Bronchial epithelial cell (primary cell): ENCODE measurements at regions not wholly inside any gene's neighbourhood (a gene's known extent, or its start where the extent isn't known, plus 50 kb on each side); places are given as distances from the start of the nearest gene placed in this dataset.

Experiments used
- DNase-seq: peaks from one replicate; pipeline ENCODE4 v3.0.0-alpha.2; 2010; ENCODE audit warnings: low read depth
- FAIRE-seq: peaks from 2 replicates; lab custom pipeline; 2011; peaks lifted over from hg19 to GRCh38; lab: Jason Lieb, UNC
- H3K27me3 ChIP-seq: 2 replicates; pipeline ENCODE4 v1.5.1; 2011; ENCODE audit warnings: low read length; ENCODE audit not compliant: control insufficient read depth, insufficient read depth
- H3K36me3 ChIP-seq: 2 replicates; pipeline ENCODE4 v1.5.1; 2011; ENCODE audit warnings: low read length; ENCODE audit not compliant: control insufficient read depth, insufficient read depth
- H3K4me3 ChIP-seq: 2 replicates; pipeline ENCODE4 v1.5.1; 2011; ENCODE audit warnings: mild to moderate bottlenecking, low read depth, low read length, control low read depth
- TF ChIP-seq, protein P1 (sequence below): IDR thresholded peaks from 2 replicates; pipeline ENCODE4 v1.5.1; 2011; ENCODE audit warnings: mild to moderate bottlenecking, moderate library complexity, low read length, control low read depth, inconsistent platforms; ENCODE audit not compliant: insufficient read depth, severe bottlenecking

GRCh38 chr14:25116607-25117006, 66.7 kb upstream of the STXBP6 start:
- no peaks in the 10 kb centered on the region for H3K36me3 ChIP-seq
- FAIRE-seq (no peak), DNase-seq (no peak)
- TF ChIP-seq, protein P1, sequence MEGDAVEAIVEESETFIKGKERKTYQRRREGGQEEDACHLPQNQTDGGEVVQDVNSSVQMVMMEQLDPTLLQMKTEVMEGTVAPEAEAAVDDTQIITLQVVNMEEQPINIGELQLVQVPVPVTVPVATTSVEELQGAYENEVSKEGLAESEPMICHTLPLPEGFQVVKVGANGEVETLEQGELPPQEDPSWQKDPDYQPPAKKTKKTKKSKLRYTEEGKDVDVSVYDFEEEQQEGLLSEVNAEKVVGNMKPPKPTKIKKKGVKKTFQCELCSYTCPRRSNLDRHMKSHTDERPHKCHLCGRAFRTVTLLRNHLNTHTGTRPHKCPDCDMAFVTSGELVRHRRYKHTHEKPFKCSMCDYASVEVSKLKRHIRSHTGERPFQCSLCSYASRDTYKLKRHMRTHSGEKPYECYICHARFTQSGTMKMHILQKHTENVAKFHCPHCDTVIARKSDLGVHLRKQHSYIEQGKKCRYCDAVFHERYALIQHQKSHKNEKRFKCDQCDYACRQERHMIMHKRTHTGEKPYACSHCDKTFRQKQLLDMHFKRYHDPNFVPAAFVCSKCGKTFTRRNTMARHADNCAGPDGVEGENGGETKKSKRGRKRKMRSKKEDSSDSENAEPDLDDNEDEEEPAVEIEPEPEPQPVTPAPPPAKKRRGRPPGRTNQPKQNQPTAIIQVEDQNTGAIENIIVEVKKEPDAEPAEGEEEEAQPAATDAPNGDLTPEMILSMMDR = no peak
- H3K4me3 ChIP-seq = no peak overlapping the region
- H3K27me3 ChIP-seq = no peaks in the 10 kb centered on the region

DNA sequence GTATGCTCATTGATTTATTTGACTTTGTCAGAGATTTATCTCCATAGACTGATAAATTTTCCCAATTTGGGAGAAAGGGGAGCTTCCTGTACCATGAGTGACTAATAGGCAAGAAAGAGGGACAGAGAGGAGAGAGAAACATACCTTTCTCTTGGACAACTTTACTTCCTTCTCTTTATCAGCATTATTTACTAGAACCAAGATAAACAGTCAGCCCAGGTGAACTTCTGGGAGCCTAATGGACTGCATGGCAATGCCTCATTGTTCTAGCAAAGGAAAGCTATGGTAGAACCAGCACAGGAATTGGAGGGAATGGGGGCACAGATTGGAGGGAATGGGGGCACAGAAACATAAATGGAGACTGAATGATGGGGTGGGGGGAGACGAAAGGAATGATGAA, 63.4 kb upstream of the STXBP6 start:
- TF ChIP-seq, protein P1 = no peak
- Histone ChIP-seq H3K36me3 (no peaks in the 10 kb centered on the region), H3K4me3 (no peak overlapping the region), H3K27me3 (no peaks in the 10 kb centered on the region)
- FAIRE-seq (no peak), DNase-seq (no peak)

- no peak for FAIRE-seq
- H3K36me3 ChIP-seq = no peaks in the 10 kb centered on the region
Observed at GRCh38 chr14:25111061-25111601, 61.2 kb upstream of the STXBP6 start.

DNA sequence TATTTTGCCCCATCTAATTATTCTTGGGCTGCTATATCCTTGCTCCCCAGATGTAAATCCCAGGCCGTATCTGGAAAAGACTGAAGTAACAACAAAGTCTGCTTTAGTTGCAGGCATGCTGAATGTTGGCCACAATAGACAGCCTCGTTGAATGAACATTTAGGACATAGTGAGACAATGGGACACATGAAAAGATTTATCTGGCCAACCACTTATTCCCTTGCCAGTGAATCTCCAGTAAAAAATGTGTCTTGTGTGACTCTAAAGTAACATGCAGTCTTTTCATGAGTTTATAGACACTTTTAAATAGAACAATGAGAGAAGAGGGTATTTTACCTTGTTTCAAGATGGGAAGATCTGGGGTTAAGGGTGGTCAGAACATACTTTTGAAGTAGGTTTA, 60.2 kb upstream of the STXBP6 start:
- TF ChIP-seq, protein P1 = no peak
- Histone ChIP-seq H3K27me3 (no peaks in the 10 kb centered on the region), H3K36me3 (no peaks in the 10 kb centered on the region), H3K4me3 (no peak overlapping the region)
- DNase-seq = no peak
- no peak for FAIRE-seq

More at GRCh38 chr14:25111061-25111601, 61.2 kb upstream of the STXBP6 start:
- Histone ChIP-seq H3K4me3 (no peak overlapping the region), H3K27me3 (no peaks in the 10 kb centered on the region)
- peak; percentile 42 for DNase-seq
- TF ChIP-seq, protein P1 = no peak

GRCh38 chr14:25108959-25109358, 59.0 kb upstream of the STXBP6 start:
- no peak for FAIRE-seq

More at GRCh38 chr14:25108959-25109358, 59.0 kb upstream of the STXBP6 start:
- H3K4me3 ChIP-seq = no peak overlapping the region
- no peaks in the 10 kb centered on the region for H3K27me3 ChIP-seq
- no peak for DNase-seq
- H3K36me3 ChIP-seq = no peaks in the 10 kb centered on the region
- TF ChIP-seq, protein P1 = no peak
